H1 (cell line): ENCODE measurements at regions not wholly inside any gene's neighbourhood (a gene's known extent, or its start where the extent isn't known, plus 50 kb on each side); places are given as distances from the start of the nearest gene placed in this dataset.

Source experiments
- CTCF ChIA-PET: fragments of 300-600 bp; sonication (Branson Sonifier 250); formaldehyde crosslinking; loops from one replicate; lab custom pipeline; 2021; ENCODE audit not compliant: partially characterized antibody; lab: Charles Lee
- POLR2A ChIA-PET: fragments of 300-600 bp; sonication (Branson Sonifier 250); formaldehyde crosslinking; loops from one replicate; lab custom pipeline; 2021; ENCODE audit warnings: inconsistent platforms; ENCODE audit not compliant: partially characterized antibody; lab: Charles Lee
- DNase-seq, 2 experiments: peaks; one replicate each; pipeline versions ENCODE4 v3.0.0 to v3.0.0-alpha.2; 2010 to 2022; ENCODE audit warnings: low spot score in 2 of 2, low read depth in 1 of 2, mixed read lengths in 1 of 2
- FAIRE-seq: peaks from 2 replicates; lab custom pipeline; 2011; peaks lifted over from hg19 to GRCh38; lab: Jason Lieb, UNC
- H2AFZ ChIP-seq: 2 replicates; pipeline ENCODE4 v1.8.1; 2012; ENCODE audit warnings: low read length, inconsistent platforms
- H2AK5ac ChIP-seq: 2 replicates; pipeline ENCODE4 v1.6.1; 2013; ENCODE audit warnings: low read depth, low read length
- H2BK120ac ChIP-seq: replicated peaks from 2 replicates; pipeline ENCODE3; 2013; ENCODE audit warnings: low read depth, low read length, inconsistent platforms
- H2BK12ac ChIP-seq: 2 replicates; pipeline ENCODE4 v1.6.1; 2013; ENCODE audit warnings: low read depth, low read length
- H2BK15ac ChIP-seq: 2 replicates; pipeline ENCODE4 v1.6.1; 2013; ENCODE audit warnings: low read length
- H2BK20ac ChIP-seq: 2 replicates; pipeline ENCODE4 v1.6.1; 2013; ENCODE audit warnings: low read length
- H2BK5ac ChIP-seq: 2 replicates; pipeline ENCODE4 v1.6.1; 2013; ENCODE audit warnings: low read depth, low read length
- H3K14ac ChIP-seq: 2 replicates; pipeline ENCODE4 v1.6.1; 2013; ENCODE audit warnings: inconsistent platforms; ENCODE audit not compliant: insufficient read length
- H3K18ac ChIP-seq: 2 replicates; pipeline ENCODE4 v1.6.1; 2013; ENCODE audit warnings: low read length; ENCODE audit errors: extremely low read depth
- H3K23ac ChIP-seq: 2 replicates; pipeline ENCODE4 v1.6.1; 2013; ENCODE audit warnings: inconsistent platforms; ENCODE audit not compliant: insufficient read length
- H3K23me2 ChIP-seq: 2 replicates; pipeline ENCODE4 v1.6.1; 2013; ENCODE audit warnings: low read depth, low read length
- H3K27ac ChIP-seq: 2 replicates; pipeline ENCODE4 v1.6.1; 2011; ENCODE audit warnings: low read depth, low read length, inconsistent platforms
- H3K27me3 ChIP-seq, 4 experiments: replicated peaks in 1 of 4; 1 replicate in 1 of 4; 2 replicates in 3 of 4; pipeline versions ENCODE4 v1.6.1 to v1.8.1; 2011 to 2013; ENCODE audit warnings: low read length in 3 of 4, mild to moderate bottlenecking in 3 of 4, inconsistent platforms in 2 of 4, mixed read lengths in 2 of 4, moderate library complexity in 1 of 4; ENCODE audit not compliant: control insufficient read depth in 3 of 4, insufficient read depth in 3 of 4; ENCODE audit errors: extremely low read depth in 1 of 4
- H3K36me3 ChIP-seq, 4 experiments: 2 replicates each; pipeline versions ENCODE4 v1.6.1 to v1.8.1; 2011 to 2013; ENCODE audit warnings: mild to moderate bottlenecking in 4 of 4, low read length in 3 of 4, moderate library complexity in 2 of 4, control low read depth in 1 of 4, inconsistent platforms in 1 of 4; ENCODE audit not compliant: insufficient read depth in 4 of 4, control insufficient read depth in 2 of 4
- H3K4ac ChIP-seq: replicated peaks from 2 replicates; pipeline ENCODE3; 2013; ENCODE audit warnings: low read length, low read depth, mixed read lengths, inconsistent platforms; ENCODE audit not compliant: insufficient read length
- H3K4me1 ChIP-seq, 4 experiments: replicated peaks in 1 of 4; 1 replicate in 1 of 4; 2 replicates in 3 of 4; pipeline versions ENCODE4 v1.6.1 to v1.8.1; 2011 to 2013; ENCODE audit warnings: low read length in 3 of 4, inconsistent platforms in 2 of 4, mixed read lengths in 1 of 4; ENCODE audit not compliant: insufficient read depth in 4 of 4, control insufficient read depth in 3 of 4
- H3K4me2 ChIP-seq, 2 experiments: 2 replicates each; pipeline versions ENCODE4 v1.6.1 to v1.8.1; 2011 to 2013; ENCODE audit warnings: low read depth in 2 of 2, low read length in 2 of 2, control low read depth in 1 of 2, inconsistent platforms in 1 of 2, mild to moderate bottlenecking in 1 of 2; ENCODE audit not compliant: insufficient read depth in 1 of 2
- H3K4me3 ChIP-seq, 4 experiments: fragments of 200-600, 300-600 bp in 1 of 4; sonication (generic), shearing (Covaris generic), sonication (Bioruptor Twin) in 1 of 4; 2 replicates each; pipeline versions ENCODE4 v1.5.1 to v1.8.1; 2011 to 2016; ENCODE audit warnings: low read length in 4 of 4, low read depth in 3 of 4, control low read depth in 2 of 4, inconsistent platforms in 2 of 4, mild to moderate bottlenecking in 2 of 4, mixed read lengths in 1 of 4, moderate library complexity in 1 of 4; ENCODE audit not compliant: insufficient read depth in 2 of 4; ENCODE audit errors: extremely low read depth in 1 of 4
- H3K56ac ChIP-seq: replicated peaks from 2 replicates; pipeline ENCODE3; 2013; ENCODE audit warnings: low read depth, mild to moderate bottlenecking, mixed read lengths, low read length, inconsistent platforms; ENCODE audit not compliant: insufficient read length
- H3K79me1 ChIP-seq: 2 replicates; pipeline ENCODE4 v1.6.1; 2013; ENCODE audit warnings: low read depth, low read length, control low read depth
- H3K79me2 ChIP-seq, 2 experiments: 2 replicates each; pipeline versions ENCODE4 v1.6.1 to v1.8.1; 2012 to 2013; ENCODE audit warnings: low read length in 2 of 2, mild to moderate bottlenecking in 2 of 2, inconsistent platforms in 1 of 2; ENCODE audit not compliant: insufficient read depth in 2 of 2, control insufficient read depth in 1 of 2
- H3K9ac ChIP-seq, 4 experiments: replicated peaks in 1 of 4; 1 replicate in 1 of 4; 2 replicates in 3 of 4; pipeline versions ENCODE4 v1.6.1 to v1.8.1; 2011 to 2013; ENCODE audit warnings: low read depth in 3 of 4, low read length in 3 of 4, control low read depth in 2 of 4, mild to moderate bottlenecking in 2 of 4, moderate library complexity in 2 of 4, inconsistent platforms in 1 of 4; ENCODE audit errors: extremely low read depth in 1 of 4
- H3K9me3 ChIP-seq, 2 experiments: 2 replicates each; pipeline versions ENCODE4 v1.6.1 to v1.8.1; 2012 to 2013; ENCODE audit warnings: mild to moderate bottlenecking in 2 of 2, moderate library complexity in 2 of 2, control low read depth in 1 of 2, inconsistent platforms in 1 of 2, low read depth in 1 of 2, low read length in 1 of 2, mixed read lengths in 1 of 2; ENCODE audit not compliant: insufficient read depth in 2 of 2
- H4K20me1 ChIP-seq, 2 experiments: replicated peaks in 1 of 2; 2 replicates each; pipeline versions ENCODE3 to v1.8.1; 2011 to 2013; ENCODE audit warnings: inconsistent platforms in 2 of 2, low read length in 2 of 2, mild to moderate bottlenecking in 1 of 2; ENCODE audit not compliant: insufficient read depth in 2 of 2, control insufficient read depth in 1 of 2
- H4K5ac ChIP-seq: 2 replicates; pipeline ENCODE4 v1.6.1; 2013; ENCODE audit warnings: low read length, low read depth, mixed read lengths, inconsistent platforms; ENCODE audit not compliant: insufficient read length
- H4K8ac ChIP-seq: 2 replicates; pipeline ENCODE4 v1.8.0; 2013; ENCODE audit warnings: mild to moderate bottlenecking, moderate library complexity, low read length, inconsistent platforms; ENCODE audit not compliant: insufficient read depth; ENCODE audit errors: extremely low read depth
- H4K91ac ChIP-seq: replicated peaks from 2 replicates; pipeline ENCODE3; 2013; ENCODE audit warnings: low read length, mixed read lengths, inconsistent platforms; ENCODE audit not compliant: insufficient read length
- FOSL1 ChIP-seq: IDR thresholded peaks from 2 replicates; pipeline ENCODE4 v1.6.1; 2011; ENCODE audit warnings: mild to moderate bottlenecking, low read depth, low read length, moderate library complexity; ENCODE audit not compliant: insufficient read depth
- WGBS, 2 experiments: shearing (Covaris generic) in 1 of 2; methylation state at CpG; one replicate each; pipeline versions ENCODE4 v1.1.6 to v1.1.7; 2013 to 2015; ENCODE audit warnings: low lambda C conversion rate in 2 of 2, mixed read lengths in 2 of 2, inconsistent platforms in 1 of 2, low coverage in 1 of 2, missing lambda C conversion rate in 1 of 2; ENCODE audit not compliant: insufficient replicate concordance in 2 of 2, insufficient coverage in 1 of 2, insufficient read length in 1 of 2; ENCODE audit errors: extremely low coverage in 1 of 2, missing lambda C conversion rate in 1 of 2; 5-methylcytosine and 5-hydroxymethylcytosine counted together

DNA sequence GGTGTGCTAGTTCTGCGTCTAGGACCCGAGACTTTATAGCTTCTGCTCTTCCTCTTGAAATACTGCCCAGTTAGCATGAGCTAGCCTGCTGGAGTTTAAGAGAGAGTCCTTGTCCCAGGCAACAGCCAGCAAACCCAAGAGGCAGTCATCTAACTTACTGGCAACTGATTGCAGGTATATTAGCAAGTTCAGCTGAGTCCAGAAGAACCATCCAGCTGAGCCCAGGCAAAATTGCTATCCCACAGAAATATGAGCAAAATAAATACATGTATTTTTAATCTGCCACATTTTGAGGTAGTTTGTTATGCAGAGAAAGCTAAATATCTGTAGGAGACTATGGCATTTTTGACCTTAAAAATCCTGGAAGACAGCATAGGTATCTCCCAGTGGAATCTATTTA, 174.4 kb upstream of the CMC1 start:
- no peak overlapping the region for H3K56ac ChIP-seq
- no peaks in the 10 kb centered on the region for H4K20me1 ChIP-seq
- no peak for TF ChIP-seq FOSL1
- H3K4me3 ChIP-seq, result no peak overlapping the region
- peak overlapping the region in 1 of 4 experiments; percentile 8; a peak in 1 of 7 replicates for H3K9ac ChIP-seq
- no peak overlapping the region for H2BK120ac ChIP-seq
- no peak overlapping the region for H2BK12ac ChIP-seq
- no peaks in the 10 kb centered on the region for H3K79me2 ChIP-seq
- H2AFZ ChIP-seq, result no peak overlapping the region
- no peak overlapping the region for H4K91ac ChIP-seq
- H3K4me1 ChIP-seq, result no peaks in the 10 kb centered on the region
- H3K79me1 ChIP-seq, result no peaks in the 10 kb centered on the region
- no peak overlapping the region for H3K27ac ChIP-seq
- no peaks in the 10 kb centered on the region for H3K23me2 ChIP-seq
- no peak overlapping the region for H4K5ac ChIP-seq
- no peak overlapping the region for H4K8ac ChIP-seq
- H3K14ac ChIP-seq, result no peak overlapping the region
- CTCF ChIA-PET, result no interaction called here
- DNase-seq (no peak), FAIRE-seq (no peak)
- H3K23ac ChIP-seq, result no peak overlapping the region
- WGBS, 2 experiments, result 89% methylated on average over 2 of the region's 2 CpGs; no CpG with 5 or more reads in 1 of the 2 experiments
- H3K4ac ChIP-seq, result peak overlapping the region; percentile 44
- H3K9me3 ChIP-seq, result peaks cover 0 to 8% of the 10 kb centered on the region in 2 experiments; a peak in 1 of 4 replicates
- no peak overlapping the region for H3K18ac ChIP-seq
- no peaks in the 10 kb centered on the region for H3K36me3 ChIP-seq
- no peak overlapping the region for H2BK15ac ChIP-seq
- no peaks in the 10 kb centered on the region for H3K27me3 ChIP-seq
- POLR2A ChIA-PET, result interaction anchor here (0.6 to 1.1 kb wide), 2 partner anchors 10 to 189 kb away, joined by 3 to 4 read pairs; no protein-coding TSS in a partner anchor
- no peak overlapping the region for H2BK20ac ChIP-seq
- H2BK5ac ChIP-seq, result no peak overlapping the region
- H2AK5ac ChIP-seq, result no peak overlapping the region
- H3K4me2 ChIP-seq, result no peak overlapping the region
